Spleen (tissue), 7 donors: ENCODE measurements at regions not wholly inside any gene's neighbourhood (a gene's known extent, or its start where the extent isn't known, plus 50 kb on each side); places are given as distances from the start of the nearest gene placed in this dataset.

Experiments
- CTCF ChIP-seq, 11 experiments: fragments of 200-600 bp in 7 of 11; fragments of 450-650 bp in 4 of 11; sonication (generic) in 4 of 11; IDR thresholded peaks in 8 of 11; conservative IDR thresholded peaks in 3 of 11; 1 replicate in 7 of 11; 2 replicates in 4 of 11; pipeline versions ENCODE4 v1.4.0 to v1.8.0; 2016 to 2021; ENCODE audit warnings: antibody characterized with exemption in 11 of 11, inconsistent platforms in 4 of 11, mild to moderate bottlenecking in 1 of 11
- POLR2A ChIP-seq, 3 donors: fragments of 450-650 bp; IDR thresholded peaks; one replicate each; pipeline ENCODE4 v1.5.1; 2017; ENCODE audit warnings: antibody characterized with exemption in 3 of 3, mild to moderate bottlenecking in 1 of 3
- donor health status: DM: no; HTN: no; CAD: no; lungs with moderate emphysema.
- donor health status: DM: no; HTN: no; CAD: no.
- donor health status: DM: no; HTN: no; CAD: no.

GRCh38 chr2:33791625-33792024 is 192.5 kb upstream of the FAM98A start:
- TF ChIP-seq CTCF (IDR thresholded peaks at IDR 0.05 in 8 of 11, conservative IDR thresholded peaks at IDR 0.05 in 3 of 11): no peak
- no peak for TF ChIP-seq POLR2A (IDR thresholded peaks at IDR 0.05)
